CD4-positive, alpha-beta T cell (primary cell): ENCODE measurements at regions not wholly inside any gene's neighbourhood (a gene's known extent, or its start where the extent isn't known, plus 50 kb on each side); places are given as distances from the start of the nearest gene placed in this dataset.
A peak's percentile ranks its signal among the peaks of the same experiment; 100 is the strongest.
"Not testable (repeated sequence)": the region's sequence is repeated elsewhere in the genome, so short reads cannot be mapped to it uniquely, and the experiment has no call there.

Source experiments
- ATAC-seq: fragments of 200-7000 bp; cut with Tn5 transposase; one replicate; pipeline ENCODE4 v1.10.0; 2022; ENCODE audit warnings: mild to moderate bottlenecking; ENCODE audit not compliant: poor library complexity
- CTCF ChIA-PET: fragments of 350-600 bp; sonication (Branson Sonifier 250); formaldehyde crosslinking; loops from one replicate; lab custom pipeline; 2021; ENCODE audit warnings: antibody characterized with exemption, inconsistent platforms; lab: Charles Lee
- POLR2A ChIA-PET: fragments of 350-600 bp; sonication (Branson Sonifier 250); formaldehyde crosslinking; loops from one replicate; lab custom pipeline; 2021; ENCODE audit warnings: antibody characterized with exemption, inconsistent platforms; lab: Charles Lee
- DNase-seq, 14 experiments: peaks; one replicate each; pipeline ENCODE4 v3.0.0-alpha.2; 2013 to 2020; ENCODE audit warnings: mixed read lengths in 2 of 14
- H3K27ac ChIP-seq, 2 donors: one replicate each; pipeline versions ENCODE4 v1.5.1 to v1.7.0; 2013; ENCODE audit warnings: low read length in 2 of 2, low read depth in 1 of 2, mild to moderate bottlenecking in 1 of 2
- H3K27me3 ChIP-seq, 2 experiments: 1 replicate in 1 of 2; 2 replicates in 1 of 2; pipeline versions ENCODE4 v1.6.1 to v1.7.0; 2013; ENCODE audit warnings: low read length in 2 of 2, control low read depth in 1 of 2, mild to moderate bottlenecking in 1 of 2, moderate library complexity in 1 of 2; ENCODE audit not compliant: insufficient read depth in 2 of 2, control insufficient read depth in 1 of 2
- H3K36me3 ChIP-seq: one replicate; pipeline ENCODE4 v1.6.1; 2013; ENCODE audit warnings: low read length, control low read depth; ENCODE audit not compliant: insufficient read depth
- H3K4me1 ChIP-seq: one replicate; pipeline ENCODE4 v1.6.1; 2013; ENCODE audit warnings: low read length, control low read depth; ENCODE audit not compliant: insufficient read depth
- H3K4me3 ChIP-seq: one replicate; pipeline ENCODE4 v1.5.1; 2013; ENCODE audit warnings: mild to moderate bottlenecking, low read length, moderate library complexity
- H3K9me3 ChIP-seq, 2 experiments: 1 replicate in 1 of 2; 2 replicates in 1 of 2; pipeline versions ENCODE4 v1.6.1 to v1.7.0; 2013; ENCODE audit warnings: low read length in 2 of 2, mild to moderate bottlenecking in 2 of 2, control low read depth in 1 of 2, moderate library complexity in 1 of 2; ENCODE audit not compliant: control insufficient read depth in 1 of 2, insufficient read depth in 1 of 2
- H3K27ac Mint-ChIP-seq: one replicate; pipeline ENCODE4 v1.8.0; 2020; ENCODE audit warnings: mixed read lengths
- H3K27me3 Mint-ChIP-seq: one replicate; pipeline ENCODE4 v1.8.0; 2021; ENCODE audit warnings: mixed read lengths
- H3K36me3 Mint-ChIP-seq: one replicate; pipeline ENCODE4 v1.8.0; 2021; ENCODE audit warnings: low read depth, mixed read lengths
- H3K4me1 Mint-ChIP-seq: one replicate; pipeline ENCODE4 v1.8.0; 2021; ENCODE audit warnings: low read depth, mixed read lengths
- H3K4me3 Mint-ChIP-seq: one replicate; pipeline ENCODE4 v1.8.0; 2020; ENCODE audit warnings: mild to moderate bottlenecking, mixed read lengths
- H3K9me3 Mint-ChIP-seq: one replicate; pipeline ENCODE4 v1.8.0; 2020; ENCODE audit warnings: mixed read lengths
- intact Hi-C, 2 experiments: fragments of 100-400 bp; cut with DNase I in 1 of 2; cut with micrococcal nuclease in 1 of 2; formaldehyde crosslinking; loops; one replicate each; pipeline versions ENCODE4 v1.15.1 to v1.9.0; 2023 to 2025; cut with DNase I, micrococcal nuclease
- TF ChIP-seq, protein P1 (sequence below): fragments of 200-600 bp; IDR thresholded peaks from one replicate; pipeline ENCODE4 v1.8.0; 2022; ENCODE audit warnings: antibody characterized with exemption, mild to moderate bottlenecking

- Mint-ChIP-seq H3K4me3 (peak overlapping the region; percentile 85), H3K27ac (no peak overlapping the region), H3K4me1 (peaks cover 5% of the 10 kb centered on the region), H3K27me3 (peaks cover 45% of the 10 kb centered on the region), H3K9me3 (no peaks in the 10 kb centered on the region), H3K36me3 (no peaks in the 10 kb centered on the region)
- H3K4me3 ChIP-seq, result no peak overlapping the region
- H3K27ac ChIP-seq, result no peak overlapping the region
- DNase-seq, result no peak
- CTCF ChIA-PET, result no interaction called here
- peaks cover 0 to 12% of the 10 kb centered on the region in 2 experiments for H3K27me3 ChIP-seq
- POLR2A ChIA-PET, result no interaction called here
- intact Hi-C loops, result no loop called here
- no peaks in the 10 kb centered on the region for H3K4me1 ChIP-seq
- TF ChIP-seq, protein P1, sequence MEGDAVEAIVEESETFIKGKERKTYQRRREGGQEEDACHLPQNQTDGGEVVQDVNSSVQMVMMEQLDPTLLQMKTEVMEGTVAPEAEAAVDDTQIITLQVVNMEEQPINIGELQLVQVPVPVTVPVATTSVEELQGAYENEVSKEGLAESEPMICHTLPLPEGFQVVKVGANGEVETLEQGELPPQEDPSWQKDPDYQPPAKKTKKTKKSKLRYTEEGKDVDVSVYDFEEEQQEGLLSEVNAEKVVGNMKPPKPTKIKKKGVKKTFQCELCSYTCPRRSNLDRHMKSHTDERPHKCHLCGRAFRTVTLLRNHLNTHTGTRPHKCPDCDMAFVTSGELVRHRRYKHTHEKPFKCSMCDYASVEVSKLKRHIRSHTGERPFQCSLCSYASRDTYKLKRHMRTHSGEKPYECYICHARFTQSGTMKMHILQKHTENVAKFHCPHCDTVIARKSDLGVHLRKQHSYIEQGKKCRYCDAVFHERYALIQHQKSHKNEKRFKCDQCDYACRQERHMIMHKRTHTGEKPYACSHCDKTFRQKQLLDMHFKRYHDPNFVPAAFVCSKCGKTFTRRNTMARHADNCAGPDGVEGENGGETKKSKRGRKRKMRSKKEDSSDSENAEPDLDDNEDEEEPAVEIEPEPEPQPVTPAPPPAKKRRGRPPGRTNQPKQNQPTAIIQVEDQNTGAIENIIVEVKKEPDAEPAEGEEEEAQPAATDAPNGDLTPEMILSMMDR, result no peak
- no peaks in the 10 kb centered on the region for H3K9me3 ChIP-seq
- H3K36me3 ChIP-seq, result no peaks in the 10 kb centered on the region
- ATAC-seq, result no peak
Observed at GRCh38 chr7:39855325-39855674, 94.8 kb upstream of the CDK13 start.

GRCh38 chr7:39863675-39864322, 86.3 kb upstream of the CDK13 start:
- H3K27ac Mint-ChIP-seq, H3K36me3 ChIP-seq, H3K27ac ChIP-seq, H3K36me3 Mint-ChIP-seq, H3K27me3 Mint-ChIP-seq, ATAC-seq, H3K9me3 ChIP-seq, H3K4me3 ChIP-seq, H3K27me3 ChIP-seq, H3K9me3 Mint-ChIP-seq, H3K4me3 Mint-ChIP-seq, intact Hi-C loops, H3K4me1 ChIP-seq, H3K4me1 Mint-ChIP-seq, POLR2A ChIA-PET: not testable (repeated sequence)
- CTCF ChIA-PET, result interaction anchor here (0.6 kb wide), 1 partner anchor 155 kb away, joined by 3 read pairs; no protein-coding TSS in a partner anchor
- DNase-seq, result peak in 3 of 14 experiments; percentile 5 to 11 (median 6)

GRCh38 chr7:39869888-39870522, 80.1 kb upstream of the CDK13 start:
- H3K27ac ChIP-seq, H3K4me3 ChIP-seq, H3K4me3 Mint-ChIP-seq, H3K9me3 ChIP-seq, CTCF ChIA-PET, H3K36me3 ChIP-seq, POLR2A ChIA-PET, DNase-seq, H3K27me3 Mint-ChIP-seq, H3K9me3 Mint-ChIP-seq, ATAC-seq, H3K27ac Mint-ChIP-seq, intact Hi-C loops, H3K36me3 Mint-ChIP-seq, H3K4me1 ChIP-seq, H3K27me3 ChIP-seq, H3K4me1 Mint-ChIP-seq: not testable (repeated sequence)

DNA sequence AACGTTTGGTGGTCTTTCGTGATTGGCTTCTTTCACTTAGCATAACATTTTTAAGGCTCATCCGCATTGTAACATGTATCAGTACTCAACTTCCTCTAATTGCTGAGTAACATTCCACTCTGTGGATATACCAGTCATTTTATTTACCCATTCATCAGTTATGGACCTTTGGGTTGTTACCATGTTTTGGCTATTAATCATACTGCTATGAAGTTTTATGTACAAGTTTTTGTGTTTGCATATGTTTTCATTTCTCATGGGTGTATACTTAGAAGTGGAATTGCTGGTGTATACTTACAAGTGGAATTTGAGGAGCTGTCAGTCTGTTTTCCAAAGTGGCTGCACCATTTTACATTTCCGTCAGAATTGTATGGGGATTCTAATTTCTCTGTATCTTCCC, 78.4 kb upstream of the CDK13 start:
- H3K27ac Mint-ChIP-seq, DNase-seq, H3K9me3 Mint-ChIP-seq, ATAC-seq, H3K4me3 ChIP-seq, H3K4me1 ChIP-seq, H3K36me3 Mint-ChIP-seq, H3K4me3 Mint-ChIP-seq, intact Hi-C loops, H3K27me3 ChIP-seq, H3K36me3 ChIP-seq, H3K27me3 Mint-ChIP-seq, H3K4me1 Mint-ChIP-seq, H3K9me3 ChIP-seq, POLR2A ChIA-PET, CTCF ChIA-PET, H3K27ac ChIP-seq: not testable (repeated sequence)
